Liver (tissue), 3 donors: ENCODE measurements at regions not wholly inside any gene's neighbourhood (a gene's known extent, or its start where the extent isn't known, plus 50 kb on each side); places are given as distances from the start of the nearest gene placed in this dataset.

ENCODE experiments used
- GABPA ChIP-seq, 2 donors: IDR thresholded peaks in 1 of 2; conservative IDR thresholded peaks in 1 of 2; 2 replicates each; pipeline ENCODE4 v1.6.1; 2016; ENCODE audit warnings: antibody characterized with exemption in 2 of 2, mild to moderate bottlenecking in 1 of 2, moderate library complexity in 1 of 2
- JUND ChIP-seq, 2 donors: IDR thresholded peaks; 2 replicates each; pipeline ENCODE4 v1.6.1; 2016; ENCODE audit warnings: antibody characterized with exemption in 2 of 2
- MAX ChIP-seq: IDR thresholded peaks from 2 replicates; pipeline ENCODE4 v1.6.1; 2016; ENCODE audit warnings: antibody characterized with exemption
- SP1 ChIP-seq: IDR thresholded peaks from 2 replicates; pipeline ENCODE4 v1.6.1; 2018; ENCODE audit warnings: antibody characterized with exemption, mild to moderate bottlenecking
- TAF1 ChIP-seq: conservative IDR thresholded peaks from 2 replicates; pipeline ENCODE4 v1.6.1; 2016; ENCODE audit warnings: antibody characterized with exemption, mild to moderate bottlenecking
- YY1 ChIP-seq: IDR thresholded peaks from 2 replicates; pipeline ENCODE4 v1.6.1; 2016; ENCODE audit warnings: antibody characterized with exemption, mild to moderate bottlenecking
- TF ChIP-seq, protein P1 (sequence below): fragments of 150-350 bp; IDR thresholded peaks from 2 replicates; pipeline ENCODE4 v1.5.1; 2017; ENCODE audit warnings: improper control_type of control experiment, low read depth, low read length; ENCODE audit not compliant: missing input control
- TF ChIP-seq, protein P2 (sequence below): IDR thresholded peaks from 2 replicates; pipeline ENCODE4 v1.6.1; 2016; ENCODE audit warnings: antibody characterized with exemption, mild to moderate bottlenecking
- donor health status: healthy.
- donor health status: healthy.

- TF ChIP-seq, protein P1, sequence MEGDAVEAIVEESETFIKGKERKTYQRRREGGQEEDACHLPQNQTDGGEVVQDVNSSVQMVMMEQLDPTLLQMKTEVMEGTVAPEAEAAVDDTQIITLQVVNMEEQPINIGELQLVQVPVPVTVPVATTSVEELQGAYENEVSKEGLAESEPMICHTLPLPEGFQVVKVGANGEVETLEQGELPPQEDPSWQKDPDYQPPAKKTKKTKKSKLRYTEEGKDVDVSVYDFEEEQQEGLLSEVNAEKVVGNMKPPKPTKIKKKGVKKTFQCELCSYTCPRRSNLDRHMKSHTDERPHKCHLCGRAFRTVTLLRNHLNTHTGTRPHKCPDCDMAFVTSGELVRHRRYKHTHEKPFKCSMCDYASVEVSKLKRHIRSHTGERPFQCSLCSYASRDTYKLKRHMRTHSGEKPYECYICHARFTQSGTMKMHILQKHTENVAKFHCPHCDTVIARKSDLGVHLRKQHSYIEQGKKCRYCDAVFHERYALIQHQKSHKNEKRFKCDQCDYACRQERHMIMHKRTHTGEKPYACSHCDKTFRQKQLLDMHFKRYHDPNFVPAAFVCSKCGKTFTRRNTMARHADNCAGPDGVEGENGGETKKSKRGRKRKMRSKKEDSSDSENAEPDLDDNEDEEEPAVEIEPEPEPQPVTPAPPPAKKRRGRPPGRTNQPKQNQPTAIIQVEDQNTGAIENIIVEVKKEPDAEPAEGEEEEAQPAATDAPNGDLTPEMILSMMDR: no peak
- TF ChIP-seq, protein P2, sequence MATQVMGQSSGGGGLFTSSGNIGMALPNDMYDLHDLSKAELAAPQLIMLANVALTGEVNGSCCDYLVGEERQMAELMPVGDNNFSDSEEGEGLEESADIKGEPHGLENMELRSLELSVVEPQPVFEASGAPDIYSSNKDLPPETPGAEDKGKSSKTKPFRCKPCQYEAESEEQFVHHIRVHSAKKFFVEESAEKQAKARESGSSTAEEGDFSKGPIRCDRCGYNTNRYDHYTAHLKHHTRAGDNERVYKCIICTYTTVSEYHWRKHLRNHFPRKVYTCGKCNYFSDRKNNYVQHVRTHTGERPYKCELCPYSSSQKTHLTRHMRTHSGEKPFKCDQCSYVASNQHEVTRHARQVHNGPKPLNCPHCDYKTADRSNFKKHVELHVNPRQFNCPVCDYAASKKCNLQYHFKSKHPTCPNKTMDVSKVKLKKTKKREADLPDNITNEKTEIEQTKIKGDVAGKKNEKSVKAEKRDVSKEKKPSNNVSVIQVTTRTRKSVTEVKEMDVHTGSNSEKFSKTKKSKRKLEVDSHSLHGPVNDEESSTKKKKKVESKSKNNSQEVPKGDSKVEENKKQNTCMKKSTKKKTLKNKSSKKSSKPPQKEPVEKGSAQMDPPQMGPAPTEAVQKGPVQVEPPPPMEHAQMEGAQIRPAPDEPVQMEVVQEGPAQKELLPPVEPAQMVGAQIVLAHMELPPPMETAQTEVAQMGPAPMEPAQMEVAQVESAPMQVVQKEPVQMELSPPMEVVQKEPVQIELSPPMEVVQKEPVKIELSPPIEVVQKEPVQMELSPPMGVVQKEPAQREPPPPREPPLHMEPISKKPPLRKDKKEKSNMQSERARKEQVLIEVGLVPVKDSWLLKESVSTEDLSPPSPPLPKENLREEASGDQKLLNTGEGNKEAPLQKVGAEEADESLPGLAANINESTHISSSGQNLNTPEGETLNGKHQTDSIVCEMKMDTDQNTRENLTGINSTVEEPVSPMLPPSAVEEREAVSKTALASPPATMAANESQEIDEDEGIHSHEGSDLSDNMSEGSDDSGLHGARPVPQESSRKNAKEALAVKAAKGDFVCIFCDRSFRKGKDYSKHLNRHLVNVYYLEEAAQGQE: no peak
- TF ChIP-seq MAX (no peak), TAF1 (no peak), JUND (IDR thresholded peaks at IDR 0.05) (no peak), YY1 (no peak), GABPA (IDR thresholded peaks at IDR 0.05 in 1 of 2, conservative IDR thresholded peaks at IDR 0.05 in 1 of 2) (no peak), SP1 (no peak)
Measured at GRCh38 chr10:113320987-113321386, 231.9 kb upstream of the HABP2 start.
